IgD-negative memory B cell (primary cell): ENCODE measurements at regions not wholly inside any gene's neighbourhood (a gene's known extent, or its start where the extent isn't known, plus 50 kb on each side); places are given as distances from the start of the nearest gene placed in this dataset.
"Not testable (repeated sequence)": the region's sequence is repeated elsewhere in the genome, so short reads cannot be mapped to it uniquely, and the experiment has no call there.

Source experiments
- H3K27ac Mint-ChIP-seq, 3 donors: one replicate each; pipeline ENCODE4 v1.8.0; 2020 to 2022; ENCODE audit warnings: mild to moderate bottlenecking in 3 of 3, mixed read lengths in 3 of 3, moderate library complexity in 1 of 3
- H3K27me3 Mint-ChIP-seq: one replicate; pipeline ENCODE4 v1.8.0; 2021; ENCODE audit warnings: mixed read lengths
- H3K36me3 Mint-ChIP-seq: one replicate; pipeline ENCODE4 v1.8.0; 2020; ENCODE audit warnings: mild to moderate bottlenecking, mixed read lengths
- H3K4me1 Mint-ChIP-seq, 3 donors: one replicate each; pipeline ENCODE4 v1.8.0; 2020 to 2022; ENCODE audit warnings: mixed read lengths in 3 of 3, mild to moderate bottlenecking in 1 of 3
- H3K4me3 Mint-ChIP-seq, 4 donors: one replicate each; pipeline ENCODE4 v1.8.0; 2020 to 2022; ENCODE audit warnings: mild to moderate bottlenecking in 4 of 4, mixed read lengths in 4 of 4, moderate library complexity in 3 of 4
- H3K9me3 Mint-ChIP-seq, 3 donors: one replicate each; pipeline ENCODE4 v1.8.0; 2020 to 2021; ENCODE audit warnings: mixed read lengths in 3 of 3, mild to moderate bottlenecking in 1 of 3

DNA sequence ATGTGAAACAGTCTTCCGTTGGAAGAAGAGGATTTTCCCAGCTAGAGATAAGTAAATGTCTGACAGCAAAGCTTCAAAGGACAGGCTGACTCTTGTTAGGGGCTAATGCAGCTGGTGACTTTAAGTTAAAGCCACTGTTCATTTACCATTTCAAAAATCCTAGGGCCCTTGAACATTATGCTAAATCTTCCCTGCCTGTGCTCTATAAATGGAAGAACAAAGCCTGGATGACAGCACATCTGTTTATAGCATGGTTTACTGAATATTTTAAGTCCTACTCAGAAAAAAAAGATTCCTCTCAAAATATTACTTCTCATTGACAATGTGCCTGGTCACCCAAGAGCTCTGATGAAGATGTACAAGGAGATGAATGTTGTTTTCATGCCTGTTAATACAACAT is 255.3 kb downstream of the ADRA2A start:
- not testable (repeated sequence) for H3K36me3 Mint-ChIP-seq, H3K27ac Mint-ChIP-seq, H3K4me1 Mint-ChIP-seq, H3K4me3 Mint-ChIP-seq
- H3K27me3 Mint-ChIP-seq = peaks cover 16% of the 10 kb centered on the region
- H3K9me3 Mint-ChIP-seq = peaks cover 1 to 14% (median 5%) of the 10 kb centered on the region in 3 donors

DNA sequence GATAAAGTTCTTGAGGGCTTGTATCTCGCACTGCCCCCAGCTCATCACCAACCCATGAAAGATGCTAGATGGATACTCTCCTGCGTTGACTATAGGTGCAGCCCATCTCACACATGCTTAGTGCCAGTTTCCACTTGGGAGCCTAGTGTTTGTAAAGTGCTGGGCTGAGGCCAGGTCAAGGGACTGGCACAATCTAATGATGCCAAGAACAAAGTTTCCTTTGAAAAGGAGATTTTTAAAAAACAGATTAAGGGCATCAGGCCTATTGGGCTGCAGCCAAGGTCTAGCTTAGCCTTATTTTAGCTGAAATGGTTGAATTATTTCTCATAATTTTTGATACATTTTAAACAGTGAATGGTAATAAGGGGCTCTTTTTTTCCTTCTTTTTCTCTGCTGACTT is 259.0 kb downstream of the ADRA2A start:
- H3K4me3 Mint-ChIP-seq = no peak overlapping the region
- no peak overlapping the region for H3K27ac Mint-ChIP-seq
- H3K9me3 Mint-ChIP-seq = peaks cover 6 to 24% (median 9%) of the 10 kb centered on the region in 3 donors
- peaks cover 20% of the 10 kb centered on the region for H3K27me3 Mint-ChIP-seq
- no peaks in the 10 kb centered on the region for H3K36me3 Mint-ChIP-seq
- H3K4me1 Mint-ChIP-seq = peaks cover 15 to 24% (median 23%) of the 10 kb centered on the region in 3 donors

DNA sequence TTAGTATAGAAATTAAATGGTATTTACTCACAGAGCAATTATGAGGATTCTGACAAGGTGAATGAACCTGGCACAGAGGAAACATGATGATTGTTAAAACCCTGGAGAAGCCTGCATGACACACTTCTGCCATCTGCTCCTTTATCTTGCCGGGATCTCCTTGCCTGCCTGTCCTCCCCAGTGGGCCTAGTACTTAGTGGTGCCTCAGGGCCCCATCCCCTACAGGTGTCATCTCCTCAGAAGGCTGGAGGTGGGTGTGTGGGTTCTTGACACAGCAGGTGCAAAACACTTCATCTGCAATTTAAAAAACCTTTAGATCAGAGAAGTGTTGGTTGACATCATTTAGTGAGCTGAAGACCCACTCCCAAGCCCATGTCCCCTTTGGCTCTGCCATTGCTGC is 261.2 kb downstream of the ADRA2A start:
- Mint-ChIP-seq H3K27me3 (peaks cover 18% of the 10 kb centered on the region), H3K36me3 (no peaks in the 10 kb centered on the region), H3K9me3 (peaks cover 8 to 32% (median 18%) of the 10 kb centered on the region in 3 donors), H3K27ac (no peak overlapping the region), H3K4me1 (peaks cover 15 to 24% (median 23%) of the 10 kb centered on the region in 3 donors), H3K4me3 (peak overlapping the region in 1 of 4 donors; percentile 87)

DNA sequence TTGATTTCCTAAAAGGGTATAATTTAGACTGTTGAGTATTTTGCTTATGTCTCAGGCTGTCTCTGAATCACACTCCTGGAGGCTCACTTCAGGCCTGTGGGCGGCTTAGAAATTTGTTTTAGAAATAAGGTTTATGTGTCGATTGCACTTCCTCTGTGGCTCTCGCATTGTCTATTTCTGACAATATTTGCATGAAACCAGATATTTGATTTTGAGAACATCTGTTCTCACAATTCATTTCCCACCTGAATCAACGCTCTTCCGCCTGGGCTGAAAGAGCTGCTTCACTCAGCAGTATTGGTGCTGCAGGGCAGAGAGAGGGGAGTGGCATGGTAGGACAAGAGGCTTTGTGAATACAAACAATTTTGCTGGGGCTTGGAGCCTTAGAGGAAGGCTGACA is 262.0 kb downstream of the ADRA2A start:
- no peaks in the 10 kb centered on the region for H3K36me3 Mint-ChIP-seq
- peaks cover 6 to 27% (median 20%) of the 10 kb centered on the region in 3 donors for H3K9me3 Mint-ChIP-seq

DNA sequence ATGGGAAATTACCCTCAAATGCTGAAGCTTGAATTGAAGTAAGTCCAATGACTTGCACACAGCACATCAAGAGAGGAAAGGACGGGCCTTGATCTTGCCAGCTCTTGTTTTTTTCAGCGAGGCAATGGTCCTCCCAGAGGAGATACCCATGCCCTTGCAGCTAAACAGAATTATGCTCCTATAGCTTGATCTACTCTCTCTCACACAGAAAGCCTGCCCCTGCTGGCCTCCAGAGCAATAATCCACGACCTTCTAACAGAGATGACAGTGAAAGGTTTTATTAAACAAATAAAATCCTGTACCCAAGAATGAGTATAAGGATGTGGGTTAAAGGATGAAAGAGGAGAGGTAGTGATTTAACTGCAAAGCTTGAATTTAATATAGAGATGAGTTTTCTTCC is 268.0 kb downstream of the ADRA2A start:
- H3K4me3 Mint-ChIP-seq = no peak overlapping the region
- H3K27ac Mint-ChIP-seq = no peak overlapping the region
- no peaks in the 10 kb centered on the region for H3K36me3 Mint-ChIP-seq
- H3K4me1 Mint-ChIP-seq = peaks cover 0 to 5% (median 0%) of the 10 kb centered on the region in 3 donors
- H3K9me3 Mint-ChIP-seq = peaks cover 10 to 23% (median 22%) of the 10 kb centered on the region in 3 donors
- peaks cover 24% of the 10 kb centered on the region for H3K27me3 Mint-ChIP-seq

More for the DNA sequence above, 262.0 kb downstream of the ADRA2A start:
- Mint-ChIP-seq H3K4me3 (peak overlapping the region in 2 of 4 donors; percentile 87 to 88), H3K27ac (peak overlapping the region in 2 of 3 donors; percentile 5 to 23), H3K4me1 (peaks cover 15 to 24% (median 23%) of the 10 kb centered on the region in 3 donors), H3K27me3 (peaks cover 24% of the 10 kb centered on the region)

DNA sequence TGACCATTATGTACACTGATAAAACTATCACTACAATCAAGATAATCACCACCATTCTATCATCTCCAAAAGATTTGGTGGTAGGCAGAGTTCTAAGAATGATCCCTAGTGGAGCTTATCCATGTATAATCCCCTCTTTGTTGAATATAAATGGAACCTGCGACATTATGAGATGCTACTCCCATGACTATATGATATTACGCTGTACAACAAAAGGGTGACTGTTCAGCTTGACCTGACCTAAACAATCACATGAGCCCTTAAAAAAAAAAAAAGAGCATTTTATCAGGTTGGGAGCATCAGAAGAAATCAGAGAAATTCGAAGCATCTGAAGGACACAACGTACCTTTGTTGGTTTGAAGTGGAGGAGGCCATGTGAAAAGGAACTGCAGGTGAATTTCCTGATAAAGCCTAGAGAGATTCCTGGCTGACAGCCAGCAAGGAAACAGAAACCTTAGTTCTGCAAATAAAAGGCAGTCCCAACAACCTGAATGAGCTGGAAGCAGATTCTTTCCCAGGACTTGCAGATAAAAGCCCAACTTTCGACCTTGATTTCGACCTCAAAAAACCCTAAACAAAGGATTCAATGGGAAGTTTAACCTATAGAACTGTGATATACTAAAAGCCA is 270.7 kb downstream of the ADRA2A start:
- peaks cover 0 to 2% (median 0%) of the 10 kb centered on the region in 3 donors for H3K4me1 Mint-ChIP-seq
- H3K9me3 Mint-ChIP-seq = peaks cover 0 to 6% (median 5%) of the 10 kb centered on the region in 3 donors
- no peak overlapping the region for H3K4me3 Mint-ChIP-seq
- H3K36me3 Mint-ChIP-seq = no peaks in the 10 kb centered on the region
- H3K27ac Mint-ChIP-seq = no peak overlapping the region
- peaks cover 22% of the 10 kb centered on the region for H3K27me3 Mint-ChIP-seq

DNA sequence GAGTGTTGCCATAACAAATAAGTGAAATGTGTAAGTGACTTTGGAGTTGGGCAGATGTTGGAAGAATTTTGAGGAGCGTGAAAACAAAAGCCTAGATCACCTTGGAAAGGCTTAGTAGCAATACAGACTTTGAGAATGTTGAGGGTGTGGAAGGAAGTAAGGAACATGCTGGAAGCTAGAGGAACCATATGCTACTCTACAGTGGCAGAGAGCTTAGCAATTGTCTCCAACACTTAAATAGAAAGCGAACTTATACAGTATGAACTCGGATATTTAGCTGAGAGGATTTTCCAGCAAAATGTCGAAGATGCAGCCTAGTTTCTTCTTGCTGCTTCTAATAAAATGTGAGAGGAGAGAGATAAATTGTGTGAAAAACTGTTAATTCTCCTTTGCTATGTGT is 271.2 kb downstream of the ADRA2A start:
- H3K4me3 Mint-ChIP-seq = no peak overlapping the region
- no peaks in the 10 kb centered on the region for H3K36me3 Mint-ChIP-seq
- H3K9me3 Mint-ChIP-seq = peaks cover 0 to 5% (median 4%) of the 10 kb centered on the region in 3 donors
- H3K27me3 Mint-ChIP-seq = peaks cover 20% of the 10 kb centered on the region
- peaks cover 0 to 2% (median 0%) of the 10 kb centered on the region in 3 donors for H3K4me1 Mint-ChIP-seq
- no peak overlapping the region for H3K27ac Mint-ChIP-seq

DNA sequence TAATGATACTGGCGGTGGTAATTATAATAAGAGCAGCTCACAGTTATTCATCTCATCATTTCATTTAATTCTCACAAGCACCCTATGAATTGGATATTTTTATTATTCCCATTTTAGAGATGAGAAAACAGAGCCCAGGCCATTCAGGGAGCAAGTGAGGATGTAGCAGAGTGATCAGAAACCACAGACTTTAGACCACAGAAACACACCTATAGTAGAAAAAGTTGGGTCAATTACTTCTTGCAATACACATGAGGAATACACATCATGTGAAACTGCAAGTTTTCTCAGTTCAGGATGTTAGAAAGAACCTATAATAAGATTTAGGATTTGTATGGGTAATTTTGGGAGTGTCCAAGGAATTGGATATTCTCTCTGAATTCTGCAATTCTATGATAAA is 278.0 kb downstream of the ADRA2A start:
- Mint-ChIP-seq H3K27me3 (peaks cover 1% of the 10 kb centered on the region), H3K36me3 (no peaks in the 10 kb centered on the region), H3K27ac (no peak overlapping the region), H3K4me1 (no peaks in the 10 kb centered on the region), H3K4me3 (no peak overlapping the region), H3K9me3 (no peaks in the 10 kb centered on the region)

DNA sequence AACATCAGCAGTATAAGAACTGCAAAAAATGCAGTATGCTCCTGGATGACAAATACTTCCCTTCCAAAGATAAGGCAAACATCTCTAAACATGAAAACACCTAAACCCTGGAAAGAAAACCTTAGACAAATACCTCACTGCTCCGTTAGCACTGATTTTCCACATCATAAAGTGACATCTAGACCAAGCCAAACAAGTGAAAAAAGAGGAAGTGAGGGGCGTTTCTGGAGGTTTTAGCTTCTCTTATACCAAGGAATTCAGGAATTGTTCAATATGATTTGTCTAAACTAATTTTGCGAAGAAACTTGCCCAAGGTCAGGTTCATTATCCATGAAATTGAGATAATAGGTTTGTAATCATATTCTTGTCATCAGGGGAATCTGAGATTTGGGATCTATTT is 279.7 kb downstream of the ADRA2A start:
- peaks cover 1% of the 10 kb centered on the region for H3K27me3 Mint-ChIP-seq
- no peak overlapping the region for H3K4me3 Mint-ChIP-seq
- H3K9me3 Mint-ChIP-seq = no peaks in the 10 kb centered on the region
- H3K27ac Mint-ChIP-seq = no peak overlapping the region
- H3K36me3 Mint-ChIP-seq = no peaks in the 10 kb centered on the region
- no peaks in the 10 kb centered on the region for H3K4me1 Mint-ChIP-seq

DNA sequence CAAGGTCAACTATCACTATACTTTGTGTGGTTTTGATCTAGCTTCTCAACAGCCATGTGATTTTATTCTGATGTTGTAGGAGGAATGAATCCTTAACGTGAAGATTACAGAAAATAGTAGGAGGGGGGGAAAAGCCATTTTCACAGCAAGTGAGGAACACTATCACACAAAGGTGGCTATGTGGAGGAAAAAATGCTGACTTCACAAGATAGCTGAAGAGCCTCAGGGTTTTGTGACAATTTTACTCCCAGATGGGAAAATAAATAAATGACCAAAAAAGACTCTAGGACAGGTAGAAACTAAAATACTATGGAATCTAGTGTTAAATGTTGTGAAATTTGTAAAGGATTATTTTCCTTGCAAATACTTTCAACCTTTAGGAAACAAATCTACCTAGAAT is 281.0 kb downstream of the ADRA2A start:
- H3K27me3 Mint-ChIP-seq = peaks cover 1% of the 10 kb centered on the region
- no peaks in the 10 kb centered on the region for H3K9me3 Mint-ChIP-seq
- no peak overlapping the region for H3K27ac Mint-ChIP-seq
- no peaks in the 10 kb centered on the region for H3K4me1 Mint-ChIP-seq
- H3K4me3 Mint-ChIP-seq = no peak overlapping the region
- H3K36me3 Mint-ChIP-seq = no peaks in the 10 kb centered on the region

DNA sequence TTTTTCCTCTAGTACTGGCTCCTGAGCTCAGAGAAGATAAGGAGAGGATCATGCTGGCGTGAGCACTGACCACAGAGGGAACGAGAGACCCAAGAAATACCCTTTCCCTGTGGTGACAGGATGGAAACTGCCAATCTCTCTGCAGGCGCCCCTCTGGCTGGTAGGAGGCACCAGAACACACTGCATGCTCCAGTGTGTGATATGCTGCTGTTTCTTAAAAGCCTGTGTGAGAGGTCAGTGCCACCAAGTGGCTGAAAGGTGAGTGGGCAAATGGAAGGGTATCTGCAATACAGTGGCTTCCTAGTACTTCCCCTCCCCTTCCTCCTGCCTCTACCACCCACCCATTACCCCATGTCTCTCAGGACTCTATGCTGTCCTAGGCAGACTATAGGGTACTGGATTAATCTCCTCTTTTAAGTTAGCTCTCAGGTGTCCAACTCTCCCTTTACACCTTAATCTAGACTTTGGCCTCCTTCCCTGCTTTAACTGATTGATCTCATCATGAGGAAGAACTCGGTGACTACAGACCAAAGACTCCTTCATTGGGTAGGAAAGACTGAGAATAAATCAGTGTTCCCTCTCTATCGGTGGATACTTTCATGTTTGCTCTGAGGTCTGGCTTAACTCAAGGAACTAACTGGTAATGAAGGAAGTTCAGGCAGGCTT is 283.6 kb downstream of the ADRA2A start:
- H3K9me3 Mint-ChIP-seq = no peaks in the 10 kb centered on the region
- H3K27me3 Mint-ChIP-seq = peaks cover 6% of the 10 kb centered on the region
- no peaks in the 10 kb centered on the region for H3K36me3 Mint-ChIP-seq
- no peak overlapping the region for H3K27ac Mint-ChIP-seq
- H3K4me3 Mint-ChIP-seq = no peak overlapping the region
- no peaks in the 10 kb centered on the region for H3K4me1 Mint-ChIP-seq

DNA sequence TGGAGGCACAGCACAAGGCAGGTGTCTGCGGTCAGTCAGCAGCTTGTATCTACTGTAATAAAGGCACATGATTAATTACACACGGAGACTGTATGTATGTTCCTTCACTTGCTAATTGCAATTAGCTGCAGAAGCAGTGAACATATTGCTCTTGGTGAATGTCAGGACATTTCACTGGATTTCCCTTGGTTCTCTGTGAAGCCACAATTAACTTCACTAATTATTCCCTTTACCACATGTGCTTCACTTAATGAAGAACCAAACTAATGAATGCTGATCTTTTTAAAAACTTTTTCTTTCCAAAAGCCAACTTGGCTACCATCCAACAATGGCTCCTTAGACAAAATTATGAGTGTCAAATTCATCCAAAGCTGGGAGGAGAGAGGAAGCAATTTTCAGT is 290.7 kb downstream of the ADRA2A start:
- H3K4me3 Mint-ChIP-seq = no peak overlapping the region

DNA sequence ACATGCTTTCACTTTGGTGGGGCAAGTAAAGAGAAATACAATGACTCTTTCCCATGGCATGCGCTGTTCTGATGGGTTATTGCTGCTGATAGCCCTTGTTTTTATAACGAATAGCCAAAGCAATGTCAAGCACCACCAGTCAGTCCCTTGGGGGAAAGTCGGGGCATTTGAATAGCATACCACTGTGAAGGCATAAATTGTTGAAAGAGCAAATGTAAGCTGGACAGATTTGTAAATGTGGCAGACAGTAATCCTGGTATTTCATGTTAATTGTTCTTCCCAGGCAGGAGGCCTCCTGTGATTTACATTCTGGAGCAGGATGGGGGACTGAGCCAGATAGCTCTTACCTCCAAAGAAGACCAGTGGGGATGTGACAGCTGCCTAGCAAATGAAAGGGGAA is 293.3 kb downstream of the ADRA2A start:
- peaks cover 2% of the 10 kb centered on the region for H3K27me3 Mint-ChIP-seq
- no peaks in the 10 kb centered on the region for H3K9me3 Mint-ChIP-seq
- H3K36me3 Mint-ChIP-seq = no peaks in the 10 kb centered on the region
- no peak overlapping the region for H3K27ac Mint-ChIP-seq
- no peaks in the 10 kb centered on the region for H3K4me1 Mint-ChIP-seq
- no peak overlapping the region for H3K4me3 Mint-ChIP-seq

More for the DNA sequence above, 290.7 kb downstream of the ADRA2A start:
- Mint-ChIP-seq H3K27me3 (peaks cover 6% of the 10 kb centered on the region), H3K36me3 (no peaks in the 10 kb centered on the region), H3K4me1 (no peaks in the 10 kb centered on the region), H3K27ac (no peak overlapping the region), H3K9me3 (no peaks in the 10 kb centered on the region)

DNA sequence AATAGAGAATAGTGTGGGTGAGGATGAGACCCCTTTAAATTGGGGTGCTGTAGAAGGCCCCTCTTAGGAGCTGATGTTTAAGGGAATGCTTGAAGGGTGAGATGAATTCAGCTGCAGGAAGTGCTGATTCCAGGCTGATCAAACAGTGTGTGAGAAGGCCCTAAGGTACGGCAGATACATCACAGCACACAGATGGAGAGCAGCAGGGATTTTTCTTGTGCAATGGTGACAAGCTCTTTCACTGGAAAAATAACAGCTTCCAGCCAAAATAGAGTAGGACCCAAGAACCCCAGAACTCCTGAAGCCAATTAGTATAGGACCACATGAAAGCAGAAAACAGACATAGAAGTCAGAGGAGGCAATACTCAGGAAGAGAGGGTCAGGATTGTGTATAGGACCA is 296.9 kb downstream of the ADRA2A start:
- Mint-ChIP-seq H3K36me3 (no peaks in the 10 kb centered on the region), H3K27me3 (no peaks in the 10 kb centered on the region), H3K4me3 (no peak overlapping the region), H3K27ac (peak overlapping the region in 1 of 3 donors; percentile 17), H3K9me3 (no peaks in the 10 kb centered on the region), H3K4me1 (no peaks in the 10 kb centered on the region)

DNA sequence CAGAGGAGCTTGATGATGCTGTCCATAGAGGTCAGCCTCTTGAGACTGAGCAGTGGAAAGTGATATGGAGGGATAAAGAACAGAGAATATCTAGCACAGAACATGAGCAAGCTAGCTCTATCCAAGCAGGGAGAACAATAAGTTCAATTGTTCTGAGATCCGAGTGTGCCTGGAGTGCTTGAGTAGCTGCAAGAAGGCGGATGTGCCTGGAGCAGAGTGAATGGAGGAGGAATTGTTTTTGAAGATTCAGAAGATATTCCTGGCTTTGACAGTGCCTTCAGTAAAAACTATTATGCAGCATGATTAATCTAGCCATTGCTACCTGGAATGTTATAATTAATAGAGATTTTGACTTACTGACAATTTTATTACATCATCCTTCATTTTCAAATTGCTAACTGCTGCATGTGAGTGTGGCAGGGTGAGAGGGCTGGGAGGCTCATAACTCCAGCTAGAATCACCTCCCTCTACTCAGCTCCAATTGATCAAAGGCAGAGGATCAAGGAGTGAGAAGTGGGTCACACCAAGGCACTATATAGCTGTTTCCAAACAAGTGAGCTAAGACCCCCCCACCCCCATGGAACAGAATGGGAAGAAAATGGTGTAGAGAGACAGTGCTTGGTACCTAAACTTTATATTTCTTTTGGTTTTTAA is 302.8 kb downstream of the ADRA2A start:
- Mint-ChIP-seq H3K4me1 (no peaks in the 10 kb centered on the region), H3K27me3 (peaks cover 3% of the 10 kb centered on the region), H3K27ac (no peak overlapping the region), H3K9me3 (peaks cover 0 to 3% (median 0%) of the 10 kb centered on the region in 3 donors), H3K36me3 (no peaks in the 10 kb centered on the region), H3K4me3 (no peak overlapping the region)
